ENCODE measurements at regions not wholly inside any gene's neighbourhood (a gene's known extent, or its start where the extent isn't known, plus 50 kb on each side); places are given as distances from the start of the nearest gene placed in this dataset.

- RAD21 ChIA-PET (ENCODE audit: low non-redundant PET in 1 of 2, low total read pairs in 2 of 2, uncharacterized antibody in 2 of 2, unreplicated experiment in 2 of 2), result no interaction called here
- BruUV-seq (replicated peaks), result no TSS peak
Measured at GRCh38 chr16:6732166-6732565, 600.5 kb upstream of the RBFOX1 start.

GRCh38 chr16:6728381-6728780 is 604.3 kb upstream of the RBFOX1 start:
- no peaks in the 10 kb centered on the region for H3K27me3 ChIP-seq (ENCODE audit: insufficient read depth, low read length)
- ATAC-seq (no peak), DNase-seq (ENCODE audit: low read depth, low spot score) (no peak)
- no peaks in the 10 kb centered on the region for H3K36me3 ChIP-seq (ENCODE audit: control insufficient read depth in 1 of 2, insufficient read depth in 2 of 2, low read length in 2 of 2)
- no peak overlapping the region for H2AFZ ChIP-seq (ENCODE audit: low read depth, low read length, poor library complexity, severe bottlenecking)
- ChIA-PET CTCF (no interaction called here), POLR2A (no interaction called here), RAD21 (ENCODE audit: low non-redundant PET in 1 of 2, low total read pairs in 2 of 2, uncharacterized antibody in 2 of 2, unreplicated experiment in 2 of 2) (no interaction called here)
- no peaks in the 10 kb centered on the region for H3K9me2 ChIP-seq (ENCODE audit: insufficient read depth)
- no peaks in the 10 kb centered on the region for H3K9me3 ChIP-seq (ENCODE audit: control insufficient read depth in 1 of 2, insufficient read depth in 1 of 2, low read depth in 1 of 2, low read length in 2 of 2)
- no peak overlapping the region for H3K9ac ChIP-seq (ENCODE audit: low read length)
- no peak for TF ChIP-seq ZNF274 (IDR thresholded peaks at IDR 0.05; ENCODE audit: low read depth, low read length)
- no peak for TF ChIP-seq EGR1 (IDR thresholded peaks at IDR 0.05; ENCODE audit: low read depth)
- no peak for TF ChIP-seq ATF3 (IDR thresholded peaks at IDR 0.05)
- TF ChIP-seq CEBPB (IDR thresholded peaks at IDR 0.05; ENCODE audit: low read depth), result no peak
- no peak for TF ChIP-seq EZH2phosphoT487 (IDR thresholded peaks at IDR 0.05; ENCODE audit: borderline replicate concordance)
- TF ChIP-seq YY1 (IDR thresholded peaks at IDR 0.05; ENCODE audit: extremely low read depth, insufficient replicate concordance, low read depth, low read length), result no peak
- TF ChIP-seq JUND (IDR thresholded peaks at IDR 0.05), result no peak
- no peak for TF ChIP-seq TCF7L2 (IDR thresholded peaks at IDR 0.05; ENCODE audit: borderline replicate concordance, extremely low read depth, insufficient read depth, insufficient read length)
- TF ChIP-seq ZFX (IDR thresholded peaks at IDR 0.05), result no peak
- no peak for TF ChIP-seq CBX3 (IDR thresholded peaks at IDR 0.05; ENCODE audit: low read depth)
- TF ChIP-seq FOSL1 (IDR thresholded peaks at IDR 0.05; ENCODE audit: low read depth), result no peak
- no peak for TF ChIP-seq CTCF (IDR thresholded peaks at IDR 0.05 in 2 of 3, conservative IDR thresholded peaks at IDR 0.05 in 1 of 3; ENCODE audit: borderline replicate concordance in 1 of 3, insufficient read depth in 1 of 3, low read depth in 2 of 3, low read length in 2 of 3)
- H3K4me2 ChIP-seq (ENCODE audit: low read length), result no peak overlapping the region
- H3K27ac ChIP-seq (ENCODE audit: low read depth, low read length), result no peak overlapping the region
- no peaks in the 10 kb centered on the region for H3K79me2 ChIP-seq (ENCODE audit: insufficient read depth, low read length)
- H3K4me3 ChIP-seq (replicated peaks in 1 of 2; ENCODE audit: low read depth in 1 of 2, low read length in 2 of 2), result no peak overlapping the region
- no peaks in the 10 kb centered on the region for H4K20me1 ChIP-seq (ENCODE audit: insufficient read depth)
- intact Hi-C loops (cut with micrococcal nuclease), result no loop called here
- BruUV-seq (replicated peaks), result no TSS peak
- no peaks in the 10 kb centered on the region for H3K4me1 ChIP-seq (ENCODE audit: control insufficient read depth in 1 of 2, insufficient read depth in 2 of 2, low read length in 2 of 2)

More at GRCh38 chr16:6732166-6732565, 600.5 kb upstream of the RBFOX1 start:
- no peaks in the 10 kb centered on the region for H3K27me3 ChIP-seq (ENCODE audit: insufficient read depth, low read length)
- no peak overlapping the region for H3K9ac ChIP-seq (ENCODE audit: low read length)
- POLR2A ChIA-PET, result no interaction called here
- H3K36me3 ChIP-seq (ENCODE audit: control insufficient read depth in 1 of 2, insufficient read depth in 2 of 2, low read length in 2 of 2), result no peaks in the 10 kb centered on the region
- H3K79me2 ChIP-seq (ENCODE audit: insufficient read depth, low read length), result no peaks in the 10 kb centered on the region
- intact Hi-C loops (cut with micrococcal nuclease), result no loop called here
- CTCF ChIA-PET, result no interaction called here
- H2AFZ ChIP-seq (ENCODE audit: low read depth, low read length, poor library complexity, severe bottlenecking), result no peak overlapping the region
- no peaks in the 10 kb centered on the region for H3K9me2 ChIP-seq (ENCODE audit: insufficient read depth)
- DNase-seq (ENCODE audit: low read depth, low spot score), result no peak
- no peak overlapping the region for H3K4me3 ChIP-seq (replicated peaks in 1 of 2; ENCODE audit: low read depth in 1 of 2, low read length in 2 of 2)
- H3K4me2 ChIP-seq (ENCODE audit: low read length), result no peak overlapping the region
- no peak overlapping the region for H3K27ac ChIP-seq (ENCODE audit: low read depth, low read length)
- no peaks in the 10 kb centered on the region for H4K20me1 ChIP-seq (ENCODE audit: insufficient read depth)
- no peaks in the 10 kb centered on the region for H3K9me3 ChIP-seq (ENCODE audit: control insufficient read depth in 1 of 2, insufficient read depth in 1 of 2, low read depth in 1 of 2, low read length in 2 of 2)
- ATAC-seq, result no peak
- no peak for TF ChIP-seq TCF7L2 (IDR thresholded peaks at IDR 0.05; ENCODE audit: borderline replicate concordance, extremely low read depth, insufficient read depth, insufficient read length)
- no peak for TF ChIP-seq EZH2phosphoT487 (IDR thresholded peaks at IDR 0.05; ENCODE audit: borderline replicate concordance)
- TF ChIP-seq ZBTB33 (IDR thresholded peaks at IDR 0.05; ENCODE audit: extremely low read depth, insufficient replicate concordance, low read length), result no peak
- TF ChIP-seq SP1 (IDR thresholded peaks at IDR 0.05; ENCODE audit: low read depth), result no peak
- no peak for TF ChIP-seq POLR2AphosphoS5 (IDR thresholded peaks at IDR 0.05; ENCODE audit: low read depth, low read length)
- no peak for TF ChIP-seq ZNF274 (IDR thresholded peaks at IDR 0.05; ENCODE audit: low read depth, low read length)
- TF ChIP-seq JUND (IDR thresholded peaks at IDR 0.05), result no peak
- TF ChIP-seq ZFX (IDR thresholded peaks at IDR 0.05), result no peak
- TF ChIP-seq POLR2A (IDR thresholded peaks at IDR 0.05; ENCODE audit: borderline replicate concordance, extremely low read depth, insufficient read depth, insufficient read length), result no peak
- TF ChIP-seq FOSL1 (IDR thresholded peaks at IDR 0.05; ENCODE audit: low read depth), result no peak
- H3K4me1 ChIP-seq (ENCODE audit: control insufficient read depth in 1 of 2, insufficient read depth in 2 of 2, low read length in 2 of 2), result no peaks in the 10 kb centered on the region
